HG03575 (cell line): ENCODE measurements at regions not wholly inside any gene's neighbourhood (a gene's known extent, or its start where the extent isn't known, plus 50 kb on each side); places are given as distances from the start of the nearest gene placed in this dataset.

Experiments
- ATAC-seq: cut with Tn5 transposase; IDR thresholded peaks from one replicate; pipeline ENCODE4 v1.9.1; 2021; ENCODE audit not compliant: unreplicated experiment, insufficient number of reproducible peaks, low FRiP score; ENCODE audit errors: extremely low read depth

DNA sequence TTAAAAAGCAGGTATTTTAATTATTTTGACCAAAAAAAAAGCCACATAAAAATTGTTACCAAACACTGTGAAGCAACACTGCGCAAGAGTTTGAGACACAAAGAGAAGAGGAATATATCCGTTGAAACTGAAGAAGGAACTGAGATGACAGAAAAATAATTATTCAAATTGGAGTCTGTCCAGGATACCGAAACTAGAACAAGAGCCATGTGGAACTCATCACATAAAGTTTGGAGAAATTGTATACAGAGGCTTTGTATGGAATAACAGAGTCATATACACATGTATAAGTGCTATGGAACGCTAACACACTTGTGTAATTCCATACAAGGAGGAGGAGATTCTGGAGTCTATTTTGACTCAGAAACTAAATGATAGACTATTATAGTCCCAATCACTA is 675.1 kb upstream of the ADGRL2 start:
- no peak for ATAC-seq

DNA sequence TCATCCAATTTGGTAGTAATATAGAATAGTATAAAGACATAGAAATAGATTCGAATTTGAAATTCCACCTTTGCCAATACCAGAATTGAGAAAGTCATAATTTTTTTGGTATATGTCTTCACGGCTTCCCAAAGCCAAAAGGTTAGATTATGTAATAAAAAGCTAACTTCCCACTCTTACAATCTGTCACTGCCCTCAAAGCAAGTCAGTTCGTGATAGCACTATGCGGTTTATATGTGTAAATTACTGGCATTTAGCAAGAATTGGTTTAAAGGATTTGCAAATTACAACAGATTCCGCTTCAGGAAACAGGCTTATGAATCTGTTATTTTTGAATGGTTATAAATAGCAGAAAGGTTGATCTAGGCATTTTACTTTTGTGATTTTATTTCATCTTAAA is 679.4 kb upstream of the ADGRL2 start:
- no peak for ATAC-seq

DNA sequence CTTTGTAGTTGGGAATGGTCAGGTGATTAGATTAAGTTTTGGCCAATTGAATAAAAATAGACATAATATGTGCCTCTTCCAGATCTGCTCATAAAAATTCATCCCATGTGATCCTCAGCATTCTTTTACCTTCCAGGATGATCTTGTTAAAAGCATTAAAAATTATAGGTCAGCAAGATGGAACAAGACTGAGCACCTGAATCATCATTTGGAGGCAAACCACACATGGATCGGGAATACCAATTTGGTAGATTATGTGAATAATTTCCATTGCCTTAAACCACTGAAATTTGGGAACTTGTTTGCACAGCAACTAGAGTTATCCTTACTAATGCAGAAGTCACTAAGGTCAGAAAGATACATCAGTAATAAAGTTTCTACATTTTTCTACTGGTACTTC is 681.4 kb upstream of the ADGRL2 start:
- ATAC-seq = no peak

DNA sequence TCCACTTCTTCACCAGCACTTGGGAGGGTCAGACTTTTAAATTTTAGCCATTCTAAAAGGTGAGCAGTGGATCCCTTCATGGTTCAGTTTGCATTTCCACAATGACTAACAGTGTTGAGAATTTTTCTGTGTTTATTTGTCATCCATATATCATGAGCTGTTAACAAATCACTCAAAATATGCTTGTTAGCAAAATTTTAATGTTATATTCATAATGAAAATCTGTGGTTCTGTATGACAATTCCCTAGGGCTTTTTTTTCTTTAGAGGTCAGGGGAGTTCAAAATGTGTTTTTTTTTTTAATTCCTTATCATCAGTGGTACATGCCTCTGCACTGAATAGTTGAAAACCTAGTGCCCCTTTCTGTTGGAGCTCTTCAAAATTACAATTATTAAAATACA is 682.2 kb upstream of the ADGRL2 start:
- ATAC-seq = no peak

DNA sequence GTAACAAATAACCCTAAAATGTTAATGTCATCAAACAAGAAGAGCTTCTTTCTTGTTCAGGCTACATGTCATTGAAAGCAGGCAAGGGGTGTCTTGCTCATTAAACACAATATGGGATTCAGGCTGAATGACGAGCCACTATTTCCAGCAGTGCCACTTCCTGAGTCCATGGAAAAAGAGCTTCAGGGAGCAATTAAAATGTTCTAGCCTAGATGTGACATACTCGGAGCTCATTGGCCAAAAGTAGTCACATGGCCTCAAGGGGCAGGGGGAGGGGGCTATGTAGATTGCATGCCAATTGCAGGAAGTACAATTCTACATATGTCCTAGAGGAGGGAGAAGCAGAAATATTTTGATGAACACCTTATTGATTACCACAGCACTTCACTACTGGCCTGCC is 685.3 kb upstream of the ADGRL2 start:
- ATAC-seq = no peak

DNA sequence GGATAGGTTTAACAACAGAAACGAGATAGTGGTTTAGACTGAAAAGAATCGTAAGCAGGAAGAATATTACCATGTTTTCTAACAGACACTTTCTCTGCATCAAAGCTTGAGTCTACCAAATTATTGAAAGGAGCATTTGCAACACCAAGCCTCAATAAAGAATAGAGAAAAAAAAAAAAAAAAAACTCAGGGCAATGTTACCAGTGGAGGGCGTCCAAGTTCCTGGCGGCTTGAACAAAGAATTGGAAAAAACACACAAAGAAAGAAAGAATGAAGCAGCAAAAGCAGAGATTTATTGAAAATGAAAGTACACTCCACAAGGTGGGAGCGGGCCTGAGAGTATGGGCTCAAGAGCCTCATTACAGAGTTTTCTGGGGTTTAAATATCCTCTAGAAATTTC is 686.5 kb upstream of the ADGRL2 start:
- no peak for ATAC-seq

DNA sequence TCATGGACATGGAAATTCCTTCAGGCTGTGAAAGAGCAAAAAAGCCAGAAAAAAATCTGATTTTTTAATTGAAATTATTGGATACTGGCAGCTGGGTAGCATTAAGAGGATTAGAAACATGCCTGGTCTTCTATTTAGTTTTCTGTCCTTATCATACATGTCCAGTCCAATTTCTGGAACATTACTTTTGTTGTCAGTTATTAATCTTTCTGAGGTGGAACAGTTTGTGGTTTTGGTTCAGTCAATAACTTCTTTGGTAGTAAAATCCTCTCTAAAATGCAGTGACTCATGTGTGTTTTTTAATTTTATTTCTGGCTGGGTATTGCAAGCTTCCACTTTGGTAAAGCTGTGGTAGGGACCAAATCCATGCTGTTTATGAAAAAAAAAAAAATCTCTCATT is 687.0 kb upstream of the ADGRL2 start:
- no peak for ATAC-seq

DNA sequence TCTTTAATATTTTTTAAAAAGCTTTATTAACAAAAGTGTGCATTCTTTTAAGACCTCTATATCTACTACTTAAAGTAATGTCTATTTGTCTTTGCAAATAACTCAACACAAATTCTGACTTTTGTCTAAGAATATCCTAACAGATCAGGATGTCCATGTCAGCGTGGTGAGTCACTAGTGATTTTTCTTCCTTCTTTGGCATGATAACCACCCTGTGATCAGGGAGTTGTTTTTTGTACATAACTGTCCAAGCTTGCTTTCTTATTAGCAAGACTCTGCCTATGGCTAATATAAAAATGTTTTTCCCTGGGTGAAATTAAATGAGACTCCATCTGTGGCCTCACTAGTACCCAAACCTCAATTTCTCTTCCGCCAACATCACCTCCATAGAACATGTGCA is 688.9 kb upstream of the ADGRL2 start:
- ATAC-seq = no peak

DNA sequence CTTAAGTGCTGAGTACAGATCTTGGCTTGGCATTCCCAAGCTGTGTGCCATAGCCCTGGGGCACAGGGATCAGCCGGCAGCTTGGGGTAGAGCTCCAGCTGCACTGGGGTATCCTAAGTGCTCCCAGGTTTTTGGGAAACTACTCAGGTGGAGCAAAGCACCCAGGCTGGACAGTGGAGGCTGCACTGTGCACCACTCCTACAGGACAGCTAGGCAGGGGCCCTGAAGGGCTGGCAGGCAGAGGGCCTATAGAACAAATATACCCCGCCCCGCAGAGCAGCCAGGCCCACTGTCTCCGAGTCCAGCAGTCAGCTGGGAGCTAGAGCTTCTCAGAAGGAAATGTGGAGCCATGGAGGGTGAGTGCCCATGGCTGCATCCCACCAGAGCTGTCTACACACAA is 691.7 kb upstream of the ADGRL2 start:
- no peak for ATAC-seq

DNA sequence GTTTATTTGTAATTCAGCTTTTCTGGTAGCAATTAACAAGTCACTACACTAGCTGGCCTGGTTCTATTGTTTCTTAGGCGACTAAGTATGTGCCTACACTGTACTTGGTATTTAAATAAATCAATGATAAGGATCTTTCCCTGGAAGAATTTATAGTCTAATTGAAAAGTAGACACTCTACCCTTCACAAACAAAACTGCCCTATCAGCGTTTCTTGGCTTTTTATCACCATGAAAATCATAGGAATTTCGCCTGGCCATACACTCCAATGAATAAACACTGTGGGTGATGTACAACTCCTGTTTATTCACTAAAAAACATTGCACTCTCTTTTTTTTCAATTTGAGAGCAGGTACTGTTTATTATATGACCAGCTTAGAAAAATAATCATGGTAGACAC is 702.9 kb upstream of the ADGRL2 start:
- ATAC-seq = no peak

DNA sequence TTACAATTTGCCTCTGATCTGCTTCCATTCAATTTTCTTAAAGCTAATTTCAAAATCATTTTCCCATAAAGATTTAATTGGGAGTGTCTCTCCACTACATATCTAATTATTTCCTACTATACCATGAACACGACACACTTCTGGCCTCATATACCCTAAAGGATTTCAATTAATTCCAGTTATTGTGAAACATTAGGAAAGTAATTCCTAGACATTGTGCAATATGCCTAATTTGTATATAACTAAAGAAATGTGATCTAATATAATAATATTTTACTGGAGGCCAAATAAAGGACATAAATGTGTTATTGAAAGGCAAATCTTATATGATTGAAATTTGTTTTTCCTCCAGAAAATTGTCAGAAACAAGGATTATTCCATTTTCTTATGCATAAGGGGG is 727.2 kb upstream of the ADGRL2 start:
- no peak for ATAC-seq

DNA sequence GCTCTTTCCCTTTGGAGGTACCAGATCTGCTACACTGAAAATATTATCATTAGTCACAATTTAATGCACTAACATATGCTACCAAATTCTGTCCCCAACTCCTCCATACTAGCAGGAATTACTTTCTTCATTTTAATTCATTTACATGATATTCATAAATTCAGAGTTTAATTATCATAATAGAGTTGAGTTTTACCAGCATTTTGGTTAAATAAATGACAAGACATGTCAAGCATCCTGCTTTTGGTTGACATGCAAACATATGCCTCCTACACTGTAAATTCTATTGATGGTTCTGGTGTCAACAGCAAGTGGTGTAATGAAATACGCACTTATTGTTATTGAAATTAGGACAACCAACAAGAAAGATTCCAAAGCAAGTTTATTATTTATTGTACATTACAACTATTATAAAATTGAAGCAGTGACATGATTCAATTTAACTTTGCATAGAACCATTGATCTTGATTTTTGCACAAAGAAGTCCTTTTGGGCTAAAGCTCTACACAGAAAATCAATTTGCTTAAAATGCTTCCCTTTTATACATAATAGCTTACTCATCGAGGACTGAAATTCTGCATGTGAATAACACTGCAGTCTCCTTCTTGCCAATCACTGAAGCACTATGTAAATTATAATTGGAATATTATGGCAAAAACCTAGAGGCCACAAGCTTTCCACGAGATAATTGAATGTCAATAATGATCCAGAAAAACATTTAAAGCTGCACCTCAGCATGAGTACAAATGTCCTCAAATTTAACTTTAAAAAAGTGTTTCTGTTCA is 728.6 kb upstream of the ADGRL2 start:
- no peak for ATAC-seq

DNA sequence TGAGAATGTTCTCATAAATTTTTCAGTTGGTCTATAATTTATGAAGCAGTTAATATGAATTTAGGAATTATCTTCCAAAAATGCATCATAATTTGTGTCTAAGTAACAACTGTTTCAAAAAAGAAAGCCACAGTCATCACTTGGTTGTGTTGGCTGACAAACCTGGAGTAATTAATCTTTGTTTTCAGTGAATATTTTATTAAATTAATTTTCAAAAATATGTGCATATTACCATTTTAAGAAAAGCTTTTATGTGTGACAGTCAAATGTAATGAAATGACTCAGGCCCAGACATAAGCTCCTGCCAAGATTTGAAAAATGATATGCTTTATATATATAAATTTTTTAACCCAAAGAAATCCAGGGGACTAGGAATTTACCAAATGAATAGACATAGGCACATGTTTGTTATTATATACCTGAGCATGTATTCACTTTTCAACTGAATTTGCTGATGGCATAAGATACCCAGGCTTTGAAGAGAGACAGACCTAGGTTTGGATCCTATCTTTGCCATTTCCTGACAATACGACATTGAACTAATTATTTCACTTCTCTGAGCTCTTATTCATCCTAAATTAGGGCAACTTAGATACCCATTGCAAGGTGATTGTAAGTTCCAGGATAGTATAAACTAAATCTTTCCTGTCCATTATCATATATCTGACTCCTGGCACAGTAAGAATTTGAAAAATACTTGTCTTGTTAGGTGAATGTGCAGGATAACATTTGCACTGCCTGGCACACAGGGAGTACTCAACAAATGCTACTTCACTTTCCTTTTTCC is 729.5 kb upstream of the ADGRL2 start:
- ATAC-seq = no peak

DNA sequence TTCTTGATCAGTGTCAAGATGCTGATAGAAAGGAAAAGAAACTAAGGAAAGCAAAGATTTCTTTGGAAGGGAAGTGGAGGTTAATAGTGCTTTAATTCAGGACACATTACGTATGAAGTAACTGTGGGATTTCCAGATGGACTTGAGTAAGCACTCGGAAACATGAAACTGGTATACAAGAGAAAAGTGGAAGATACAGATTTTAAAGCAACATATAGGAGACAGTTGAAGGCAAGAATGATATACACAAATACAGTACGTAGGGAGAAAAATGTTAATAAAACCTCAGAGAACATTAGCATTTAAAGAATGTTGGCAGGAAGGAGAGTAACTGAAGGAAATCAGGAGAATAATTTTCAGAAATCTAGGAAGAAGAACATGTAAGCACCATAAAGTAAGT is 730.9 kb upstream of the ADGRL2 start:
- ATAC-seq = no peak

DNA sequence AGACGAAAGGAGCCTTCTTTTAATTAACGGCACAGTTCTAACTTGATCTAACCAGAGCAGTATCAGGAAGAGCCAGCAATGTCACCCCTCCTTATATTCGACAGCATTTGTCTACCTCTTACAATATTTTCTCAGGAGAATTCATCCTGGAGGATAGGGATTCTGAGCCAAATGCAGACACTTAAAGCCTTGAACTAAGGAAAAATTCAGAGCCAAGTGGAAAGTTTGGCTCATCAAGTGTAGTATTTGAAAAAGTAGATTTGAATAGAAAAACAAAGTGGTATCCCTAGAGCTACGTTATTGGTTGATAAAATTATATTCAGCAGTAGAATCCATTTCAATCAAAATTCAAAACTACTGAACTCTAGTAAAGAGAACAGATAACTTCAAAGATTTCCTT is 732.0 kb upstream of the ADGRL2 start:
- no peak for ATAC-seq

DNA sequence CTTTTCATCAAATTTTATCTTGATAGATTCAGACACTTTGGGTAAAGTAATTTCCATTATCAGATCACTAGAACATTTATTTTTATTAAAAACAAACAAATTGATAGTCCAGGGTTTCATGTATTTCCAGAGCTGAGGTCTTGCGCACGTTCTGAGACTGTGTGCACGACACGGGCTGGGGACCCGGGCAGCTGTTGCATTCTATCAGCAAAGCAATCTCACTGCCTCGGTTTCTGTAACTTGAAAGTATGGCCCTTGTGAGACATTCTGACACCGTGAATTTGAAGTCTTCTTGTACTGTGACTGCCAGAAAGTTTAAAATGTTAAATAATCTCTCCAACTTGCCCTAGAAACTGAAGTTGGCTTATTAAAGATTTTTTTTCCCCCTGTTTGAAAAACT is 746.9 kb upstream of the ADGRL2 start:
- no peak for ATAC-seq

DNA sequence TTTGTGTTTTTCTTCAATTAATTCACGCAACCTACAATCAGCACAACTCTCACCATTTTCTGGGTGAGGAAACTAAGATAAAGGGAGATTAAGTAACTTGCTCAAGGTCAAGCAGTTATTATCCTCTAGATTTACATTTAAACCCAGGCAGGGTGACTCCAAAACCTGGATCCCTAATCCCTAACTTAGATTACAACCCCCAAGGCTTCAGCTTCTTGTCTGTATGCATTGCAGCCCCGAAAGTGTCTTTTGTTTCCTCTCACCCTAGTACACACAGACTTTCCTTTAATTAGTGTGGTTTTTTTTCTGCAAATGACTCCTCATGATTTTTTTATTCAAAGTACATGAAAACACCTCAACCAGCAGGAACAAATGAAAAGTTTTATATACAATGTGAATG is 748.6 kb upstream of the ADGRL2 start:
- ATAC-seq = no peak

DNA sequence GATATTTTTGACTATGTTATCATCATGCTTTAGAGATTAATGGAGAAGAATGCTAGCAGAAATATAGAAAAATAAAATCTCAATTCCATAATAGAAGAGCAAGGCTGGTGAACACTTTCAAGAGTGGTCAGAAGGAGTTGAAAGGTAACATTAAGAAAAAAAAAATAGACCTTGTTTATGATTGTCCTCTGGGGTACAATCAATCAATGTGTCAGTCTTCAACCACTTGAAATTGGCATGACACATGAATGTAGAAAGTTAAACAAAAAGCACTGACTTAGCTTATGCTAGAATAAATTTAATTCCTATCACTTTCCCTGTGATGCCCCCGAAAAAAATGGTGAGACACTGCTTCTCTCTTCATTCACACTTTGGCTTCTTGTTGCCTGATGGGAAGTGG is 750.3 kb upstream of the ADGRL2 start:
- ATAC-seq = no peak

DNA sequence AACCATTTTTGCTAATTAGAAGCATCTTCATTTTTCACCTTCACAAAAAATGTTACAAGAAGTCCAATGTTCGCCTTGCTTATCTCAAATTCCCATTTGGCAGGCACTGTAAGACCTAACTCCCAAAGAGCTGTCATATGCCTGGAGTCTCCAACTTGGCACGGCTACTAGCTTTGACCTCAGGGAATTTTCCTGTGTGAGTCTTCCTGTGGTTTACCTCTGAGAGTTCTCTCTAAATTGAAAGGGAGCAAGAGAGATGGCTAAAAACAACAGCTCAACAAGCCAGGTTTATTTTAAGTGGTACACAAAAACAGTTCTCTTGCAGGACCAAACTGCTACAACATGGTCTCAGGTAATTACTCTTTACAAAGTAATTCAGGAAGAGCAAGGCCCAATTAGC is 756.0 kb upstream of the ADGRL2 start:
- no peak for ATAC-seq

DNA sequence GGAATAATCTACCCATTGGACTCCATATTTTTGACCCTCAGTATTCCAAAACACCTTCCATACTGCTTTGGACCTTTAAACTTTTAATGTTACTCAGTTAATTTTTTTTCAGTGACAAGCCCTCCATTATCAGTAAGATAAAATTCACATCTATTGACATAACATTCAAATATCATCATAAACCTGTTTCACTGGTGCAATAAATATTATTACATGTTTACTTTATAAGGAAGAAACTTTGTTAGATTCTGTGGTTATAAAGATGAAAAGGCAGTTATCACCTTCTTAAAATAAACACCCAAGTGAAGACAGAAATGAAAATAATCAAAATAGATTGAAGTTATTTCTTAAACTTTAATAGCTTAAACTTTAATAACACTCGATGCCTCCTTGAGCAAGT is 758.5 kb upstream of the ADGRL2 start:
- no peak for ATAC-seq

DNA sequence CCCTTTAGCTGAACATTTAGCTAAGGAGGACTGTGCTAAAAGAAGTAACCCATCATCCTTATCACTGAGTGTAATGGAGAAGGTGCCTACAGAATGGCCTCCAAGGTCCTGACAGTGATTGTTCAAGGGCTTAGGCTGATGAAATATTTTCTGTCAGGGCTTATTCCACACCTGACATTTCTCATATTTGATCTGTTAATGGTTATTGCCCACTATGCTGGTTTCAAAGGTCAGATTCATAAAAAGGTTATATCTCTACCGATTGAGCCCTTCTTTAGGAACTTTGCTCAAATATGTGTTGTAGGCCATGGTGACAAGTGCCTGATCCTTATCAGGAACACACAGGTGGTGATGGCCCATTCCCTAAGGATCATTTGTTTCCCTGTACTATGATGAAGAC is 766.4 kb upstream of the ADGRL2 start:
- ATAC-seq = no peak
